Heart left ventricle (tissue), 16 donors: ENCODE measurements at regions not wholly inside any gene's neighbourhood (a gene's known extent, or its start where the extent isn't known, plus 50 kb on each side); places are given as distances from the start of the nearest gene placed in this dataset.

Experiments used
- ATAC-seq, 4 donors: fragments of 200-7000 bp; cut with Tn5 transposase; one replicate each; pipeline ENCODE4 v1.9.1; 2020 to 2022; ENCODE audit warnings: moderate library complexity in 4 of 4, mild to moderate bottlenecking in 3 of 4, moderate number of reproducible peaks in 1 of 4
- DNase-seq, 5 donors: peaks; one replicate each; pipeline ENCODE4 v3.0.0-alpha.2; 2020
- H3K27ac ChIP-seq, 12 donors: fragments of 200-600 bp; sonication (generic) in 4 of 12; one replicate each; pipeline versions ENCODE4 v1.5.0 to v1.8.0; 2016 to 2022; ENCODE audit warnings: mild to moderate bottlenecking in 2 of 12
- H3K27me3 ChIP-seq, 9 donors: fragments of 200-600 bp; sonication (generic) in 2 of 9; one replicate each; pipeline versions ENCODE4 v1.5.1 to v1.8.0; 2016 to 2022; ENCODE audit warnings: mild to moderate bottlenecking in 3 of 9
- H3K36me3 ChIP-seq, 9 donors: fragments of 200-600 bp; sonication (generic) in 2 of 9; one replicate each; pipeline versions ENCODE4 v1.5.0 to v1.8.0; 2018 to 2022; ENCODE audit warnings: mild to moderate bottlenecking in 2 of 9
- H3K4me1 ChIP-seq, 12 donors: fragments of 200-600 bp; sonication (generic) in 4 of 12; one replicate each; pipeline versions ENCODE4 v1.5.0 to v1.8.0; 2016 to 2022; ENCODE audit warnings: mild to moderate bottlenecking in 3 of 12
- H3K4me3 ChIP-seq, 12 donors: fragments of 200-600 bp; sonication (generic) in 4 of 12; one replicate each; pipeline versions ENCODE4 v1.5.0 to v1.8.0; 2017 to 2022; ENCODE audit warnings: mild to moderate bottlenecking in 9 of 12, moderate library complexity in 4 of 12
- H3K9me3 ChIP-seq, 12 donors: fragments of 200-600 bp; sonication (generic) in 4 of 12; one replicate each; pipeline versions ENCODE4 v1.5.0 to v1.8.0; 2016 to 2022; ENCODE audit warnings: mild to moderate bottlenecking in 1 of 12
- POLR2A ChIP-seq, 2 donors: fragments of 450-650 bp; IDR thresholded peaks; one replicate each; pipeline ENCODE4 v1.6.1; 2017; ENCODE audit warnings: antibody characterized with exemption in 2 of 2, mild to moderate bottlenecking in 2 of 2, moderate library complexity in 2 of 2
- WGBS, 4 donors: extraction: QIAGEN DNeasy Blood & Tissue Kit in 2 of 4; methylation state at CpG; one replicate each; pipeline versions ENCODE4 v1.1.5 to v1.1.7; 2013 to 2018; 5-methylcytosine and 5-hydroxymethylcytosine counted together
- intact Hi-C, 10 donors: fragments of 100-400 bp; cut with DNase I; formaldehyde crosslinking; loops; one replicate each; pipeline versions ENCODE4 v1.11.1 to v1.14.2; 2022
- TF ChIP-seq, protein P1 (sequence below), 12 donors: fragments of 200-600 bp; sonication (generic) in 4 of 12; IDR thresholded peaks; one replicate each; pipeline versions ENCODE4 v1.5.0 to v1.8.0; 2018 to 2022; ENCODE audit warnings: antibody characterized with exemption in 12 of 12, mild to moderate bottlenecking in 5 of 12
- donor health status: ischemic (EF 13 %, LVEDD 7.1; RV severe dilation, severe dysfunction).
- donor health status: healthy with polysubstance abuse.
- donor health status: DM: no; HTN: yes; CAD: no.
- donor health status: DM: no; HTN: no; CAD: no.
- donor health status: ischemic (EF 25% LVEDD 6.9; RV normal size, moderate dysfunction).
- donor health status: ischemic (EF 25% LVEDD 5.7; RV mildly dilated, moderate dysfunction).
- donor health status: healthy.
- donor health status: DM: yes; HTN: yes; CAD: no.
- donor health status: ischemic (EF 35%, LVEDD 5.7; RV mildly dilated, moderate dysfunction).
- donor health status: nonischemic (EF 11% LVEDD 7.7; RV severe dilation, severe dysfunction).
- donor health status: DM: yes; HTN: yes; CAD: no.
- donor health status: PGD.
- donor health status: ischemic (EF 29% LVEDD 5.4; RV normal size, mild dysfunction).
- donor health status: nonischemic (EF 23%, LVEDD 6.1; RV moderate dilation, normal function).

DNA sequence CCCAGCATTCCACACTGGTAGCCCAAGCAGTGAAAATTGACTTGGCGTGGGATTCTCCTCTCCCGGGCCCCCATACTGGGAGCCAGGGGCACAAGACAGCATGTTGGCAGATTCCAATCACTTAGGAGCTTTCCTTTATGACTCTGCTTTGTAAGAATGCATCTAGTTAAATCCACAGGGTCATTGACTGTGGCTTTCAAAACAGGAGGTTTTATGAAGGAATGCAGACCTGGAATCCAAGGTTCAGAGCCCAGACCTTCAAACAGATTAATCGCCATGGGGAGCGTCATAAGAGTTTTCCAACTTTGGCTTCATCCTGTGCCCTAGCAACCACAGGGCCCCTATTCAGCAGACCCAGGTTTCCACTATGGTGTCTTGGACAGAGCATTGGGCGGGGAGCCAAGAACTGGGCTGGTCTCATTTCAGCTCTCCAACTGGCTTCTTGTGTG, 76.4 kb upstream of the RMST start:
- Histone ChIP-seq H3K36me3 (no peaks in the 10 kb centered on the region), H3K4me1 (no peaks in the 10 kb centered on the region), H3K4me3 (no peak overlapping the region), H3K27ac (no peak overlapping the region), H3K9me3 (peaks cover 0 to 12% (median 0%) of the 10 kb centered on the region in 12 donors), H3K27me3 (no peaks in the 10 kb centered on the region)
- intact Hi-C loops: no loop called here
- WGBS, 4 donors: 85 to 93% (median 90%) methylated on average over 5 of the region's 5 CpGs
- TF ChIP-seq POLR2A (IDR thresholded peaks at IDR 0.05): no peak
- TF ChIP-seq, protein P1, sequence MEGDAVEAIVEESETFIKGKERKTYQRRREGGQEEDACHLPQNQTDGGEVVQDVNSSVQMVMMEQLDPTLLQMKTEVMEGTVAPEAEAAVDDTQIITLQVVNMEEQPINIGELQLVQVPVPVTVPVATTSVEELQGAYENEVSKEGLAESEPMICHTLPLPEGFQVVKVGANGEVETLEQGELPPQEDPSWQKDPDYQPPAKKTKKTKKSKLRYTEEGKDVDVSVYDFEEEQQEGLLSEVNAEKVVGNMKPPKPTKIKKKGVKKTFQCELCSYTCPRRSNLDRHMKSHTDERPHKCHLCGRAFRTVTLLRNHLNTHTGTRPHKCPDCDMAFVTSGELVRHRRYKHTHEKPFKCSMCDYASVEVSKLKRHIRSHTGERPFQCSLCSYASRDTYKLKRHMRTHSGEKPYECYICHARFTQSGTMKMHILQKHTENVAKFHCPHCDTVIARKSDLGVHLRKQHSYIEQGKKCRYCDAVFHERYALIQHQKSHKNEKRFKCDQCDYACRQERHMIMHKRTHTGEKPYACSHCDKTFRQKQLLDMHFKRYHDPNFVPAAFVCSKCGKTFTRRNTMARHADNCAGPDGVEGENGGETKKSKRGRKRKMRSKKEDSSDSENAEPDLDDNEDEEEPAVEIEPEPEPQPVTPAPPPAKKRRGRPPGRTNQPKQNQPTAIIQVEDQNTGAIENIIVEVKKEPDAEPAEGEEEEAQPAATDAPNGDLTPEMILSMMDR (IDR thresholded peaks at IDR 0.05): no peak
- ATAC-seq: no peak
- DNase-seq: no peak

DNA sequence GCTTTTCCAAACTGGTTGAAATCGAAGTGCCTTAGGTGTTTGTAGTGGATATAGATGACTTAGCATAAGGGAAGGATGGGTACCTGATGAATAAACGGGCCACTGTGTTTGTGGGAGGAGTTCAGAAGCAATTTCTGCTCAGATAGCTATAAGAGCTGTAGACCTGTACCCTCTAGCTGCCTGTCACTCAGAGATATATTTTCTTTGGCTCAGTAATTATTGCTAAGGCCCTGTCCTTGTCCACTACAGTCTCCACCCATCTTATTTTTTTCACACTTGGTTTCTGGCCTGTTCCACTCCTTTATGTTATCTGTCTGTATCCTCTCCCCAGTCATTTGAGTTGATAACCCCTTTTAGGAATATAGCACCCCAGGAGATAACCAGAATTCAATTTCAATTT, 74.8 kb upstream of the RMST start:
- ATAC-seq: no peak
- 55 to 63% (median 58%) methylated on average over 2 of the region's 2 CpGs for WGBS, 4 donors
- Histone ChIP-seq H3K36me3 (no peaks in the 10 kb centered on the region), H3K4me1 (no peaks in the 10 kb centered on the region), H3K9me3 (peaks cover 0 to 8% (median 0%) of the 10 kb centered on the region in 12 donors), H3K27ac (no peak overlapping the region), H3K4me3 (no peak overlapping the region), H3K27me3 (no peaks in the 10 kb centered on the region)
- intact Hi-C loops: no loop called here
- no peak for DNase-seq
- TF ChIP-seq POLR2A (IDR thresholded peaks at IDR 0.05): no peak
- TF ChIP-seq, protein P1 (IDR thresholded peaks at IDR 0.05): no peak

DNA sequence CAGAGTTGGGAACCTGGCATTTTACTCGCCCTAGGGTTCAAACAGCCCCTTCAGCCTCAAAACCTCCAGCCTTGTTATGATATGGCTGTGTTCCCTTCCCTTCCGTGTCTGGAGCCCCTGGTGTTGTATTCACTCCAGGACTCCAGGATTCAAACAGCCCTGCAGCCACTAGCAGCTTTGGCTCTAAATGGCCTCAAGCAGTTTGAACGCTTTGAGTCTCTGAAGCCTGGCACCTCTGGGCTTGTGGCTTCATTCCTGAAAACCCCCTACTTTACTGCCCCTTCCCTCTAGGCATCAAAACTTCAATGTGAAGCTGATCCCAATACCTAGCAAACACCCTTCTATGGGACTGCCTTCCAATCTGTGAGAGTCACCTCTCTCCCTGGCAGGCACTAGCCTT, 67.9 kb upstream of the RMST start:
- Histone ChIP-seq H3K4me1 (no peaks in the 10 kb centered on the region), H3K27ac (no peak overlapping the region), H3K36me3 (no peaks in the 10 kb centered on the region), H3K9me3 (no peaks in the 10 kb centered on the region), H3K4me3 (no peak overlapping the region), H3K27me3 (no peaks in the 10 kb centered on the region)
- intact Hi-C loops: no loop called here
- no peak for ATAC-seq
- no peak for DNase-seq
- 59 to 64% (median 60%) methylated on average over 3 of the region's 3 CpGs for WGBS, 4 donors
- no peak for TF ChIP-seq POLR2A (IDR thresholded peaks at IDR 0.05)
- TF ChIP-seq, protein P1 (IDR thresholded peaks at IDR 0.05): no peak

DNA sequence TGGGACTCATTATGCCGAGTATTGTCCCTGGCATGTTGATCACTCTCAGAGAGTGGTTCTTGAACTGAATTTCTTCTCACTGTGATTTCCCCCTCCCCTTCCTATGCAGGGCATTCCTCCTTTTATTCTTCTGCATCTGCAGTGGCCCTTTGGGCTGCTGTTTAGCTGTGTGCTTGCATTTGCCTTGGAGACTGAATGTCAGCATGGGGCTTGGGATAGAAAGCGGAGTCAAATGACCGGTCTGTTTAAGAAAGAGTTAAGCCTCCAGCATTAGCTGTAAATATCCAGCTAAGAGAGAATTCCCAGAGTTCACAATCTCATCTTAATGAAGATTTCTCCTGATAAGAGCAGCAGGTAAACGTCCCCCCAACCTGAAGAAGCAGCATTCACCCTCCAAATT, 65.6 kb upstream of the RMST start:
- TF ChIP-seq, protein P1 (IDR thresholded peaks at IDR 0.05): no peak
- no peak for TF ChIP-seq POLR2A (IDR thresholded peaks at IDR 0.05)
- WGBS, 4 donors: 24 to 40% (median 34%) methylated on average over 4 of the region's 4 CpGs
- H3K36me3 ChIP-seq: no peaks in the 10 kb centered on the region

More for the DNA sequence above, 65.6 kb upstream of the RMST start:
- intact Hi-C loops: no loop called here
- Histone ChIP-seq H3K27ac (no peak overlapping the region), H3K4me1 (no peaks in the 10 kb centered on the region), H3K4me3 (no peak overlapping the region), H3K9me3 (no peaks in the 10 kb centered on the region), H3K27me3 (no peaks in the 10 kb centered on the region)
- DNase-seq (no peak), ATAC-seq (no peak)
